Adrenal gland (tissue), 5 donors: ENCODE measurements at regions not wholly inside any gene's neighbourhood (a gene's known extent, or its start where the extent isn't known, plus 50 kb on each side); places are given as distances from the start of the nearest gene placed in this dataset.
"Not testable (repeated sequence)": the region's sequence is repeated elsewhere in the genome, so short reads cannot be mapped to it uniquely, and the experiment has no call there.

Experiments
- POLR2A ChIP-seq, 2 donors: fragments of 450-650 bp; IDR thresholded peaks; one replicate each; pipeline ENCODE4 v1.6.1; 2017; ENCODE audit warnings: antibody characterized with exemption in 2 of 2, mild to moderate bottlenecking in 2 of 2, moderate library complexity in 1 of 2
- TF ChIP-seq, protein P1 (sequence below), 6 experiments: fragments of 450-650 bp in 4 of 6; fragments of 200-600 bp in 2 of 6; sonication (generic) in 1 of 6; IDR thresholded peaks; 1 replicate in 5 of 6; 2 replicates in 1 of 6; pipeline versions ENCODE4 v1.5.1 to v1.8.0; 2016 to 2021; ENCODE audit warnings: antibody characterized with exemption in 6 of 6, mild to moderate bottlenecking in 2 of 6, moderate library complexity in 1 of 6
- donor health status: DM: no; HTN: no; CAD: no.

DNA sequence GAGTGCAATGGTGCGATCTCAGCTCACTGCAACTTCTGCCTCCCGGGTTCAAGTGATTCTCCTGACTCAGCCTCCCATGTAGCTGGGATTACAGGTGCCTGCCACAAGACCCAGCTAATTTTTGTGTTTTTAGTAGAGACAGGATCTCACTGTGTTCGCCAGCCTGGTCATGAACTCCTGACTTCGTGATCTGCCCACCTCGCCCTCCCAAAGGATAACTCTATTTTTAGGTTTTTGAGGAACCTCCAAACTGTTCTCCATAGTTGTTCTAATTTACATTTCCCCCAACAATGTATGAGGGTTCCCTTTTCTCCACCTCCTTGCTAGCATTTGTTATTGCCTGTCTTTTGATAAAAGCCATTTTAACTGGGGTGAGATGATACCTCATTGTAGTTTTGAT is 53.7 kb upstream of the ZCCHC2 start:
- TF ChIP-seq, protein P1, sequence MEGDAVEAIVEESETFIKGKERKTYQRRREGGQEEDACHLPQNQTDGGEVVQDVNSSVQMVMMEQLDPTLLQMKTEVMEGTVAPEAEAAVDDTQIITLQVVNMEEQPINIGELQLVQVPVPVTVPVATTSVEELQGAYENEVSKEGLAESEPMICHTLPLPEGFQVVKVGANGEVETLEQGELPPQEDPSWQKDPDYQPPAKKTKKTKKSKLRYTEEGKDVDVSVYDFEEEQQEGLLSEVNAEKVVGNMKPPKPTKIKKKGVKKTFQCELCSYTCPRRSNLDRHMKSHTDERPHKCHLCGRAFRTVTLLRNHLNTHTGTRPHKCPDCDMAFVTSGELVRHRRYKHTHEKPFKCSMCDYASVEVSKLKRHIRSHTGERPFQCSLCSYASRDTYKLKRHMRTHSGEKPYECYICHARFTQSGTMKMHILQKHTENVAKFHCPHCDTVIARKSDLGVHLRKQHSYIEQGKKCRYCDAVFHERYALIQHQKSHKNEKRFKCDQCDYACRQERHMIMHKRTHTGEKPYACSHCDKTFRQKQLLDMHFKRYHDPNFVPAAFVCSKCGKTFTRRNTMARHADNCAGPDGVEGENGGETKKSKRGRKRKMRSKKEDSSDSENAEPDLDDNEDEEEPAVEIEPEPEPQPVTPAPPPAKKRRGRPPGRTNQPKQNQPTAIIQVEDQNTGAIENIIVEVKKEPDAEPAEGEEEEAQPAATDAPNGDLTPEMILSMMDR (IDR thresholded peaks at IDR 0.05) = not testable (repeated sequence)
- TF ChIP-seq POLR2A (IDR thresholded peaks at IDR 0.05) = not testable (repeated sequence)
